COLO668 (cell line): ENCODE measurements at regions not wholly inside any gene's neighbourhood (a gene's known extent, or its start where the extent isn't known, plus 50 kb on each side); places are given as distances from the start of the nearest gene placed in this dataset.

ENCODE experiments used
- DNase-seq: peaks from one replicate; lab custom pipeline; 2025; ENCODE audit not compliant: unreplicated experiment; lab: John Stamatoyannopoulos, UW

DNA sequence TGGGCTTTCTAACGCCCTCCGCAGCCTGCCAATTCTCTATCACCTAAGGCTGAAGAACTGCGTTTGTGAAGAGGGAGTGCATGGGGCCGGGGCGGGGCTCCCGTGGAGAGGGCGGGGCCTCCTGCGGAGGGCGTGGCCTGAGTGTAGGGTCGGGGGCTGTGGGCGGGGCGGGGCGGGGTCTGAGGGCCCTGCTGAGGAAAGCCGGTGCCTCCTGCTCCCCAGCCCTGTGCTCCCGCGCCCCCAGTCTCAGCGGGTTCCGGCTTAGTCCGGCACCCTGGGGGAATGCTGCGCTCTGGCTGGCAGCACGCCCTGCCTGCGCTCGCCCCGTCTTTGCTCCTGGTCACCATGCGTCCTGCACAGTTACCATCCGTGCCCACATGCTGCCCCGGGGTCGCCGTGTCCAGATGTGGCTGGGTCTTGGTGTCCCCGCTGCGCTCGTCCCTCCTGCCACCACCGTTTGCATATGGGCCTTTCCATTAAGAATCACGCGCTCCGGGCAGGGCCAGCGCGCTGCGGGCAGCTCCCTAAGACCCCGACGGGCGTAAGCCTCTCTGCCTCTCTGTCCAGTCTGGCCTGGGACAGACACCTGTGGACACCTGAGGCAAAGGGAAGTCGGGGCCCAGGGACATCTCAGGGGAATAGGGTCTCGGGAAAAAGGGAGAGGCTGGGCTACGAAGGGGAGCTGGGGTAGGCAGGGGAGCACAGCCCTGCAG, 144.0 kb upstream of the RET start:
- DNase-seq, result peak; percentile 39

DNA sequence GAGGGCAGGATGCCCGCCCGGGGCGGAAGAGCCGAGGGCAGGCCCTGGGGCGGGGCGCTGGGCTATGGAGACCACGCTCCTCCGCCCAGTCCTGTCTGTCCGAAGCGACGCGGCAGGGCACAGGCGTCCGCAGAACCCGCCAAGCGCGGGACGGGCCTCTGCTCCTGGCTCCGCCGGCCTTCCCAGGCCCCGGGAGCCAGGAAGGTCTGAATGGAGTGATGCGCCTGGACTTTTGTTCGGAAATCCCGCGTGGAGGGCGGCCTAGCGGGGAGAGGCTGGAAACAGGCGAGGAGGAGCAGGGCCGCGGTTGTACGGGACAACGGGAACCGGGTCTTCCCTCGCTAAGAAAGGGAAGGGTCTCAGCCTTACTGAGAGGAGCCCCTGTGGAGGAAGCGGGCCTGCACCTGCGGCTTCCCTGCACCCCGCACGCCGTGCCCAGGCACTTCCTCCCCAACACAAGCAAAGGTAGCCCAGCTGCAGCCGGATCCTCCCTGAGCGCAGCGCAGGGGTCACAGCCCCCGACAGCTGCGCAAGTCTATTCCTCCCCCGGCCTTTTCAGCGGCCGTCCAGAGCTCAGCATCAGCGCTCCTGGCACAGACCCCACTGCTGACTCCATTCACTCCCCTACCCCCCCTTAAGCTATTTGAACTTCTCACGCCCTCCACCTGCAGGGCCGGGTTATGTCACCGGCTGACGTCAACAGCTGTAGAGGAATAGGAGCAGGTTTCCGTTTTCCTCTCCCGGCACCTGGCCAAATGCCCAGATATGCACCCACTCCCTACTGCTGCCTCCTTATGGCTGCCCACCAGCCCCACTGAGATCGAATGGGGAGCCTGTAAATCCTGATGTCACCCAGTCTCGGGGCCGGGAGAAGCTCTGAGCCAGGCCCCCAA, 143.2 kb upstream of the RET start:
- peak; percentile 90 for DNase-seq

DNA sequence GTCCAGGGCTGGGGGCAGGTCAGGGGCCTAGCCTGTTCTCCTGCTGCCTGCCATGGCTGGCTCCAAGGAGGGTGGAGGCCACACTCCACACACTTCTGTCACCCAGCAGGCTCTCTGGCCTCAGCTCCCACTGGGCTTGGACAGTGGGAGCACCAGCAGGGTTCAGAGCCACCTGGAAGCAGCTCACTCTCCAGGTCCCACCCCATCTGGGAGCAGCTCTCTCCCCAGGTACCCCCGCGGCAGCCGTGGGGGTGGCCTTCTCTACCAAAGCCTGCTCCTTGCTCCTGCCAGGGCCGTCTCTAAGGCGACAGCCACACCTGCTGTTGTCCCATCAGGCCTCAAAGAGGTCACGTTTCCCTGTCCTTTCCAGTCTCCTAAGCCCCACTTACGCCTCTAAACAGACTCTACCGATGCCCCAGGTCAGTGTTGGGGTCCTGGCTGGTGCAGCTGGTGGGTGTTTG, 142.5 kb upstream of the RET start:
- peak; percentile 27 for DNase-seq

DNA sequence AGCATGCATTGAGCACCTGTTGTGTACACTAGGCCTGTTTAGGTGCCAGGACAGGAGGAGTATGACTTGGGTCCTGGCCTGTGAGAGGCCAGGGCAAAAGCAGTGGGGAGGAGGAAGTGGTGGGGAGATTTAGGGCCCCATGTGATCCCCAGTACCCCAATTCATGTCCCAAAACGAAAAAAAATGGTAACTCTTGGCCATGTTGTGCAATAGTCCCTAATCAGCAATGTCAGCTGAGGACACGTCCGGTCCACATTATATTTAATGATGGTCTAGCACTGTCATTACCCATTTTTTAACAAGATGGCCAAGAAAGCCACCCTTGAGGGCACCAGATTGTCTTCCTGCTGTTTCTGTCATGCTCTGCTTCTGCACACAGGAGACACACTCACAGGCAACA, 142.0 kb upstream of the RET start:
- DNase-seq, result no peak

DNA sequence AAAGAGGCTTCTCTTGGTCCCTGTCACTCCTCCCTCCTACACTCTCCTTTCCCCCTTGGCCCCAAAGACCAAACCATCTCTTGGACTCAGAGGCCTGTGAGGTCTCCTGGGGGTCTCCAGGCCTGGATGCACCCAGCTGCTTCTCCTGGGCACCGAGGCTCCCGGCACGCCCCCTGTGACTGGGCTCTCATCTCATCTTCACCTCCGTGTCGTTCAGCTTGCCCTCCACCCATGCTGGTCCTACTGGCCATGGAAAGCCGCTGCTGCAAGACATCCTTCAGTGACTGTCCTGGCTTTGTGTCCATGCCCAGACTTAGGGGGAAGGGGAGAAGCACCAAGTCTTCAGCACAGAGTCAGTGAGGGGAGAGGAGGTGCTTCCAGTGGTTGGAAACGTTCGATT, 141.4 kb upstream of the RET start:
- no peak for DNase-seq

DNA sequence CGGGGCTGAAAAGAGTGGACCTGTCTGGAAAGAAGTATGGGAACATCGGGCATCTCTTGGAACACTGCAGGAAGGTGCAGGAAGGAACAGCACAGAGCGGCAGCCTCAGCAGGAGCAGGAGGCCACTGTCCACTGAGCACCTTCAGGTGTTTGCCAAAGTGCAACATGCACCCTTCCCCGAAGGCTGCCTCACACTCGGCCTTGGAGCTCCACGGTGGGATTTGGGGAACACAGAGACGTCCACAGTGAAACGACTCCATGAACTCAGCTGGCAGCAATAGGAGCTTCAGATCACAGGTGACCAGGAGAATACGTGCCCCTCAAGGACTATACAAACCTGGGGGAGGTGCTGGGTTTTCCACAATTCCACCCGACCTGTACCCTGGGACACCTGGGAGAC, 140.3 kb upstream of the RET start:
- DNase-seq, result no peak

DNA sequence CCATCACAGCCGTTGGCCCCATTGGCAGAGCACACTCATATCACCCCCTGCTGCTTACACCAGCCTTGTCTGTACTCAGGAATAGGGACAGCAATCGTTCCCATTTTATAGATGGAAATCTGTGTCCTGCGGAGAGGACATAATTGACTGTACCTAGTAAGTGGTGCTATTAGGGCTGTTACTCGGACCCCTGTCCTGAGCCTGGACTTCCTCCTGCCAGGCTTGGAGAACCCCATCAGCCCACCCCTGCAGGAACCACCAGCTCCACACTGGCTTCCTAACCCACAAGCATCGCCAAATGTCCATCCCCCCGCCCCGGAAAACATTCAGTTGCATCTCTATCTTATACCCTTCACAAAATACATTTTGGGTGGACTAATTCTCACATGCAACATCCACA, 139.8 kb upstream of the RET start:
- no peak for DNase-seq

DNA sequence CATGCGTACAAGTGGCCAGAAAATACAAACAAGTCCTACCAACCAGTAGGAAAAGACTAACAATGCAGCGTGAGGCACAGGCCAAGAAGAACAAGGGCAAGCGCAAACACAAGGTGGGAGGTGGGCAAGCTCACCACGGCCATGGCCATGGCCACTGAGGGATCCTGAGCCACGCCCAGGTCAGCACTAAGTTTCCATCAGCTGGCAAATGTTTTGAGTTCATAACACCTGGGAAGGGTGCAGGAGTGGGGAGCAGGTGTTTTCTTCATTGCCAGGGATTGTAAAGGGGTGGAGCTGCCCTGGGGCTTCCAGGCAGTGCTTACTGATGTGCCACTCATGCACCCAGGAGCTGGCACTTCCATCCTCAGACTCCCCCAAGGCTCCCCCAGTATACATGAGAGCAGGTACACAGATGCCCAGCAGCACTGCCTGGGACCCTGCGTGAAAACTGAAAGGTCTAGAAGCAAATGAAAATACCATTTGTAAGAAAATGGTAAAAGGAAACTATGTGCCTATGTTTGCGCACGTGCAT, 139.2 kb upstream of the RET start:
- peak; percentile 36 for DNase-seq

DNA sequence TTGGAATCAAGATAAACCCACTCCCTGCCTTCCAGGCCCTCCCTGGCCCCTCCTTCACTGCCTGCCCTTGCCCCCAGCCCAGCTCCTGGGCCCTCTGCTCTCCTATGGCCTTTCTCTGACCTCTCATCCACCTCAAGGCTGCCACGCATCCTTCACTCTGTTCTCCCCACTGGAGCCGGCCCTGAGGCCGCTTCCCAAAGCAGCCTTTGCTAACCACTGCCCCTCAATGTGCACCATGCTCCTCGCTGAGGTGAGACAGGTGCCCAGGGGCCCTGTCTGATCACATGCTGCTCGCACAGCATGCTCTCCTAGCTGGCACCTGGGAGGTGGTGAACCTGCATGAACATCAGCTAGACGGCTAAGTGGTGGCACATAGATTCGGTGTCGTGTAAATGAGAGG, 138.5 kb upstream of the RET start:
- no peak for DNase-seq

DNA sequence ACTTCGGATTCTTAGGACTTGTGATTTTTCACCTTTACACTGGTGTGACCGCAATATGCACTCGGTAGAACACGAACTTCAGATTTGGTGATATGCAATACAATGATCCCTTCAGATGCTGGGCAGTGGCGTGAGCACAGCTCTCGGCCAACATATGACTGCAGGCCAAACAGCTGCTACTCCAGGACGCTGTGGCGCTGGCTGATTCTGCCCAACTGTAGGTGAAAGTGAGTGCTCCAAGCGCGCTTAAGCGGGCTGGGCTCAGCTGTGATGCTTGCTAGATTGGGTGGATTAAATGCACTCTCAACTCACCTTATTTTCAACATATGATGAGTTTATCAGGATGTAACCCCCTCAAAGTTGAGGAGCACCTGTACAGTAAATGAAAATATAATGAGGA, 137.6 kb upstream of the RET start:
- DNase-seq, result no peak

DNA sequence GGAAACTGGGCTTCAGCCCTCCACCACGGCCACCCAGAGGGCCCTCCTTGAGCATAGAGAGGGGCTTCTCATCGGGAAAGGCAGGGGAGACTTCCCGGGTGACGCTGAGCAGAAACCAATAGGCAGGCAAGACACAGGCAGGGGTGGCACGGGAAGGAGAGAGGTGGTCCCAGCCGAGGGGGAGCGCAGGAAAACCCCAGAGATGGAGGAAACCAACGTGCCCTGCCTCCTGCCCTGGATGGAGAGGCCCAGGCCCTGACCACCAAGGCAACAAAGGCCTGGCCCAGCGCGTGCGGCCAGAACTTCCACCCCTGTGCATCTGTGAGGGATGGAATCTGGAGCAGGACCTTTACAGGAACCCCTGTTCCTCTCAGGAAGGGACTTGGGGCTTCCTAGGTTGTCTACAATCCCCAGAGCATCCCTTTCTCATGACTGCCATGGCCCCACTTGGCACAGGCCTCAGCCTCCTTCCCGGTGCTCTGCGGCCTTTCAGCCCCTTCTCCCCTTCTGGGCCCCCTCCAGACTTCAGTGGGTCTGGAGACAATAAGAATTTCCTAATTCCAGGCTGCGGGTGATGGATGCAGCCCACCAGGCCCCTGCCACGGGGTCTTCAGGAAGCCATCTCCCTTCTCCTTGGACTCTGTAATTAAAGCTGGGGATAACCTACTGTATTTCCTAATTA, 137.0 kb upstream of the RET start:
- no peak for DNase-seq

DNA sequence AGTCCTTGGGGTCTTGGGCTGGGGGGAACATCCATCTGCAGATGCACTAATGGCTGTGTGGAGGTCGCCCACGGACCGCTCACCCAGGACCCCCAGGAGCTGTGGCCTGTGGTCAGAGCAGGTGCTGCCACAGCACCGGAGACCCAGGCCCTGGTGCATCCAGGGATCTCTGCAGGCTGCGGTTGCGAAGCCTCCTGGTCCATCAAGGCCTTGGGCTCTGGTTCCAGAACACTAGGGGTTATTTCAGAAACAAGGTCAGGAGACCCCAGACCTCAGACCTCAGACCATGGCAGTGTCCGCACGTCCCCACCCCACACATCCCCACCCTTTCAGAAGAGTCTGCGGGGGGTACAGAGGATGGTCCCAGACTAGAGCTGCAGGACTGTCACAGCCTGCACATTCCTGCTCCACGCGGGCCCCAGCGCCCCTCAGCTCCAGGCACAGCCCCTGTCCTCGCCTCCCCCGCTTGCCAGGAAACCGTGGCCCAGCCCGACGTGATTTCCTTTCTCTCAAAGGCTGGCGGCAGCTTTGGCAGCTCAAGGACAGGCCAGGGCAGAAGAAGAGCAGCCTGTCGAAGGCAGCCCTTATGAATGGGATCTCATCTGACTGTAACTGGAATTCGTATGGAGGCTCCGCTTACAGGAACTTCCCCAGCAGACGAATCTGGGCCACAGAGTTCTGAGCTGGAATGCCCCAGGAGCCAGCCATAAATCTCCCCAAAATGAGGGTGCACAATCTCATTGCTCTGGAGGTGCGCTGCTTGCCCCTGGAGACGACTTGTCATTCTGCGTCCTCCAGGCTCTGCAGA, 136.2 kb upstream of the RET start:
- no peak for DNase-seq

DNA sequence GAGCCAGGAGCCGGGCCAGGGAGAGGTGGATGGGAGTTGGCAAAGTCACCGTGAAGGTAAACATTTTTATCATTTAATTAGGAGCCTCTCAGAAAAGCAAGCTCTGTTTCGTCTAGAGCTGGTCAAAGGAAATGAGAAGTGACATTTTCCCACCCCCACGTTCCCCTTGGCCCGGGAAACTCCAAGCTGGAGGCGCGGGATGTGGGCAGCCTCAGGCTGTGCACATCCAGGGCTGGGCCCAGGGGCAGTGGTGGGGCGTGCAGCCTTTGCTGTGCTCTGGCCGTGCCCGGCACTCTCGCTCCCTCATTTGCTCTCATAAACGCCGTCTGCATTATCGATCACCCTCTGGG, 135.6 kb upstream of the RET start:
- no peak for DNase-seq

DNA sequence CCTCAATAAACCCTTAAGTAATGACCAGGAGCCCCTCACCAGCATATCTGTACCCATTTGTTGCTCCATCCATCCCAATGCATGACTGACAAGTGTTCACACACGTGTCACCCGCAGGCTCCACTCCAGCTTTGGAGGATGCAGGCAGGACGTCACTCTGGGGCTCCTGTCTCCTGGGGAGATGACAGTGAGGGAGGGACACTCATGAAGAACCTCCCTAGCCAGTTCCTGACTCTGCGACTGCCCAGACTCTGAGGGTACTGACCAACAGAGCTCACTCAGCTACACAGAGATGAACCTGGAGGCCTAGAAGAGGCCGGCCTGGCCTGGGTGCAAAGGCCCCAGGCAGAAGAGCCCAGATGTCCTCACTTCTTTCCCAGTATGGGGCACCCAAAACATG, 135.1 kb upstream of the RET start:
- no peak for DNase-seq

DNA sequence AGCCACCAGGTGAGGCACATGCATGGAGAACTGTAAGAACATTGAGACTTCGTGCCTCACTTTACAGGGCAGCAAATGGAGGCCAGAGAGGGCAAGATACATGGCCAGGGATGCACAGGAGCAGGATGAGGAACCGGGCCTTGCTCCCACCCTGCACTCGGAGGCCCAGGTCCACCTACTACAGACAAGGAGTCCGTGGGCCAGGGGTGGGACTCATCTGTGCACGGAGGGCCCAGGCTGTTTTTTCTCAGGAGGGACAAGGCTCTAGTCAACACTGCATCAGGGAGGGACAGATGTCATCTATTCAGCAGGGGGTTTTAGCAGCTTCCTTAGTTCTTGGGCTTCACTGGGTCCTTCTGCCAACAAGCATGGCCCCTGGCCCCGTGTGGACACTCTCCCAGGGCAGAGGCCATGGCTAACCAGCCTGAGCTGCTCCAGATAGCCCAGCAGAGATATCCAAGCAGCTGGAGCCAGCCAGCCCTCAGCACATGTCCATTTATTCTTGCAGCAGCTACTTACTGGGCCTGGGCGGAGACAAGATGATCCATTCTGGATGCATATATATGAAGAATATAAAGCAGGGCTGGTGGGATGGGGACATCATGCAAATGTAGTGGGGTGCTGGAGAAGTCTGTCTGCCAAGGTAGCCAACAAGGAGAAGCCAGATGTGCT, 134.5 kb upstream of the RET start:
- no peak for DNase-seq

DNA sequence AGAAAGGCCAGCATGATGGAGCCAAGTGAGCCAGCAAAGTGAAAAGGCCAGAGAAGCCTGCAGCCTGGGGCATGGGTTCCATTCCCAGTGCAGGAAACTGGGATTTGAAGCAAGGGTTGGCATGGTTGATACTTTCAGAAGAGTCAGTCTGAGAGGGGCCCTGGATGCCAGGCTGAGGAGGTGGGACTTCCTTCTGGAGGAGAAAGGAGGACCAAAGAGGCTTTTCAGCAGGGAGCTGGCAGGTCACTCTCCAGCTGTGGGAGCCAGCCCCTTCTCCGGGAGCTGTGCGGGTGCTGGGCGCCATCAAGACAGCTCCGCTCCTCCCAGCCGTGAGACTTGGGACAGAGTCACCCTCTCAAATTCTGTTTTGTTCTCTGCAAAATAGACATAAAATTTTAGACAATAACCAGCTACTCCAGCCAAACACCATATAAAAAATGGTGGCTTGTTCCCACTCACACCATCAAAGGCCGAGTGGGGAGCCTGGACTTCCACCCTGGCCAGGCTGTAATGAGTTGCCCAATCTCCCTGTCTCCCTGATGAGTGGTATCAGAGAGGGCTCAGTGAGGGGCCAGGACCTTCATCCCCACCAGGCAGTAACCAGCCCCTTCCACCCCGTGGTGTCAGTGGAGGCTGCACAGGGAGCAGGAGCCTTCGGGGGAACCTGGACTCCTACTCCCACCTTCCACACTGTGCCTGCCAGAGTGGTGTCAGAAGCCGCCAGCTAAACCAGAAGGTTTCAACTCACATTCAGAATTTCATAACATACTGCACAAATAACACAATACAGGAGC, 133.6 kb upstream of the RET start:
- DNase-seq, result no peak

DNA sequence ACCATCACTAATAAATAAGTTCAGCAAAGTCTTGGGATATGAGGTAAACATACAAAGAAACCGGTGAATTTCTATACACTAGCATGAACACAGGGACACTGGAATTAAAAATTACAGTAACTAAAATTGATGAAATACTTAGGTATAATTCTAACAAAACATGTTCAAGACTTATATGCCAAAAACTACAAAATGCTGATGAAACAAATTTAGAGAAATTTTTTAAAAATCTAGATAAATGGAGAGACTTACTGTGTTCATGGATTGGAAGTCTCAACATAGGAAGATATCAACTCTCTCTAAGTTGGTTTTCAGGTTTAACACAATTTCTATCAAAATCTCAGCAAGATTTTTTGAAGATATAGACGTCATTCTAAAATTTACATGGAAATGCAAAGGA, 128.8 kb upstream of the RET start:
- DNase-seq, result no peak

DNA sequence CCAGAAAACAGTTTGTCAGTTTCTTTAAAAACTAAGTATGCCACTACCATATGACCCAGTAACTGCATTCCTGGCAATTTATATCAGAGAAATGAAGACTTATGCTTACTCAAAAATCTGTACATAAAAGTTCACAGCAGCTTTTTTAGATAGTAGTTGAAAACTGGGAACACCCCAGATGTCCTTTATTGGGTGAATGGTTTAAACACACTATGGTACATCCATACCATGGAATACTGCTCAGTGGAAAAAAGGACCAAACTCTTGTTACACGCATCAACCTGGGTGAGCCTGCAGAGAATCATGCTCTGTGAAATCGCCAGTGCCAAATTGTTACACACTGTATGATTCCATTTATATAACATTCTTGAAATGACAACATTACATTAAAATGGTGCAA, 127.6 kb upstream of the RET start:
- no peak for DNase-seq

DNA sequence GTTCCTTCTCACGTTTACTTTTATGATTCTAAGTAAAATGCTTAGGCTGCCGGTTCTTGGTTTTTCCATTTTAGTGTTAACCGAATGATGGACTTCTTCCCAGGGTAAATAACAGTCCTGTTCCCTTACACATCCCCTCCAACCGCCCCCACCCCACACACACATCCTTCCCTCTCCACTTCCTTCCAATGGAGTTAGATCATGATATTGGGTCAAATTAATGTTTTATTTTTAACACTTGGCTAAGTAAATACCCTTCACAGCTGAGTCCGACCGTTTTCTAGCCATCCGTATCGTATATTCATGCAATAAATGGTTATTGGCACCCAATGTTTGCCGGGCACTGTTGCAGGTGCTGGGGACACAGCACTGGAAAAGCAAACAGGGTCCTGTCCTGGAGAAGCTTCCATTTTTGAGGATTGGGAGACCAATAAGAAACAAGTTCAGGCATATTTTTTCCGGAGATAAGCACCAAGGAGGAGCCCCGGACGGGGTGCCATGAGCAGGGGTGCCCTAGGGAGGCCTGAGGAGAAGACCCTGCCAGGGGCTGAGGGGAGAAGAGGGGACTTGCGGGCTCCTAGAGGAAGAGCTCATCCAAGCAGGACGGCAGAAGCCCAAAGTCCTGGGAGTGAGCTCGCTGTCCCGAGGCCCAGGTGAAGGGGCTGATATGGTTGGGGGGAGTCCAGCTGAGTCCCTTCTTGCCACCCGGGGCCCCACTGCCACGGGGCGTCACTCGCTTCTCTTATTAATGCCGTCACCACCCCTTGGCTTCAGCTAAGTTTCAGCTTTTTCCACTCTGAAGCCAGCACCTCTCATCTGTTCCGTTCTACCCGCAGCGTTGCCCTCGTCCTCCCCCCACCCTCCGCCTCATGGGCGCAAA, 126.0 kb upstream of the RET start:
- DNase-seq, result no peak
